H9 (cell line): ENCODE measurements at regions not wholly inside any gene's neighbourhood (a gene's known extent, or its start where the extent isn't known, plus 50 kb on each side); places are given as distances from the start of the nearest gene placed in this dataset.

ENCODE experiments used
- DNase-seq: peaks from one replicate; pipeline ENCODE4 v3.0.0-alpha.2; 2017
- H2AFZ ChIP-seq: one replicate; pipeline ENCODE4 v1.6.1; 2013; ENCODE audit warnings: mild to moderate bottlenecking, low read length, control low read depth, moderate library complexity
- H2AK5ac ChIP-seq: 2 replicates; pipeline ENCODE4 v1.6.1; 2013; ENCODE audit warnings: low read length, control low read depth, mixed read lengths; ENCODE audit not compliant: insufficient read length
- H2BK120ac ChIP-seq: one replicate; pipeline ENCODE4 v1.6.1; 2013; ENCODE audit warnings: low read depth, mild to moderate bottlenecking, low read length, control low read depth, inconsistent platforms; ENCODE audit not compliant: poor library complexity, severe bottlenecking
- H2BK12ac ChIP-seq: 2 replicates; pipeline ENCODE4 v1.6.1; 2013; ENCODE audit warnings: low read length, control low read depth, mixed read lengths, low read depth; ENCODE audit not compliant: insufficient read length
- H2BK15ac ChIP-seq: 2 replicates; pipeline ENCODE4 v1.6.1; 2013; ENCODE audit warnings: low read depth, low read length, control low read depth
- H2BK20ac ChIP-seq: one replicate; pipeline ENCODE4 v1.6.1; 2013; ENCODE audit warnings: low read depth, mild to moderate bottlenecking, low read length, control low read depth, inconsistent platforms; ENCODE audit not compliant: poor library complexity, severe bottlenecking
- H2BK5ac ChIP-seq: 2 replicates; pipeline ENCODE4 v1.6.1; 2013; ENCODE audit warnings: low read length, control low read depth, mixed read lengths; ENCODE audit not compliant: insufficient read length
- H3K14ac ChIP-seq: 2 replicates; pipeline ENCODE4 v1.6.1; 2013; ENCODE audit warnings: low read length, control low read depth; ENCODE audit not compliant: insufficient read depth
- H3K18ac ChIP-seq: 2 replicates; pipeline ENCODE4 v1.6.1; 2013; ENCODE audit warnings: low read depth, mild to moderate bottlenecking, mixed read lengths, low read length, control low read depth; ENCODE audit not compliant: insufficient read length
- H3K23ac ChIP-seq: 2 replicates; pipeline ENCODE4 v1.6.1; 2013; ENCODE audit warnings: low read length, control low read depth, mixed read lengths, low read depth; ENCODE audit not compliant: insufficient read length
- H3K23me2 ChIP-seq: 2 replicates; pipeline ENCODE4 v1.6.1; 2013; ENCODE audit warnings: low read depth, mild to moderate bottlenecking, mixed read lengths, low read length, control low read depth; ENCODE audit not compliant: insufficient read length, poor library complexity, severe bottlenecking
- H3K27ac ChIP-seq: 2 replicates; pipeline ENCODE4 v1.5.1; 2013; ENCODE audit warnings: low read length, control low read depth, mixed read lengths, low read depth; ENCODE audit not compliant: insufficient read length
- H3K27me3 ChIP-seq: 2 replicates; pipeline ENCODE4 v1.6.1; 2013; ENCODE audit warnings: low read length, control low read depth, inconsistent platforms; ENCODE audit not compliant: insufficient read depth
- H3K4ac ChIP-seq: 2 replicates; pipeline ENCODE4 v1.6.1; 2013; ENCODE audit warnings: low read depth, mild to moderate bottlenecking, control low read depth, inconsistent platforms, low read length, moderate library complexity
- H3K4me1 ChIP-seq: 2 replicates; pipeline ENCODE4 v1.6.1; 2013; ENCODE audit warnings: low read length, control low read depth, inconsistent platforms; ENCODE audit not compliant: insufficient read depth
- H3K4me2 ChIP-seq: 2 replicates; pipeline ENCODE4 v1.6.1; 2013; ENCODE audit warnings: low read length, control low read depth, mixed read lengths; ENCODE audit not compliant: insufficient read length, insufficient read depth
- H3K56ac ChIP-seq: 2 replicates; pipeline ENCODE4 v1.6.1; 2013; ENCODE audit warnings: low read depth, mild to moderate bottlenecking, mixed read lengths, low read length, control low read depth; ENCODE audit not compliant: insufficient read length
- H3K79me1 ChIP-seq: 2 replicates; pipeline ENCODE4 v1.6.1; 2013; ENCODE audit warnings: low read depth, mild to moderate bottlenecking, moderate library complexity, low read length, control low read depth, inconsistent platforms; ENCODE audit not compliant: insufficient read depth, poor library complexity, severe bottlenecking
- H3K79me2 ChIP-seq: 2 replicates; pipeline ENCODE4 v1.6.1; 2013; ENCODE audit warnings: low read length, control low read depth, inconsistent platforms; ENCODE audit not compliant: insufficient read depth
- H3K9ac ChIP-seq: 2 replicates; pipeline ENCODE4 v1.6.1; 2013; ENCODE audit warnings: low read length, control low read depth, mixed read lengths; ENCODE audit not compliant: insufficient read length; ENCODE audit errors: extremely low read depth
- H3K9me3 ChIP-seq: one replicate; pipeline ENCODE4 v1.6.1; 2013; ENCODE audit warnings: low read depth, low read length, inconsistent platforms; ENCODE audit not compliant: control insufficient read depth
- H3T11ph ChIP-seq: one replicate; pipeline ENCODE4 v1.6.1; 2013; ENCODE audit warnings: mild to moderate bottlenecking, low read length, control low read depth, inconsistent platforms
- H4K20me1 ChIP-seq: one replicate; pipeline ENCODE4 v1.6.1; 2013; ENCODE audit not compliant: control insufficient read depth, insufficient read length, insufficient read depth
- H4K5ac ChIP-seq: 2 replicates; pipeline ENCODE4 v1.6.1; 2013; ENCODE audit warnings: low read depth, mild to moderate bottlenecking, mixed read lengths, low read length, control low read depth; ENCODE audit not compliant: insufficient read length
- H4K8ac ChIP-seq: replicated peaks from 2 replicates; pipeline ENCODE4 v1.6.1; 2013; ENCODE audit warnings: low read length, control low read depth, mixed read lengths, low read depth; ENCODE audit not compliant: insufficient read length
- H4K91ac ChIP-seq: 2 replicates; pipeline ENCODE4 v1.6.1; 2013; ENCODE audit warnings: low read depth, mild to moderate bottlenecking, moderate library complexity, mixed read lengths, low read length, control low read depth; ENCODE audit not compliant: insufficient read length
- H3K27ac Mint-ChIP-seq, 3 experiments: 2 replicates in 2 of 3; 3 replicates in 1 of 3; pipeline ENCODE4 v1.8.0; 2020 to 2021; ENCODE audit warnings: mixed read lengths in 3 of 3, mild to moderate bottlenecking in 1 of 3, moderate library complexity in 1 of 3
- H3K27me3 Mint-ChIP-seq: 2 replicates; pipeline ENCODE4 v1.8.0; 2021; ENCODE audit warnings: low read depth, mild to moderate bottlenecking, moderate library complexity, mixed read lengths
- H3K36me3 Mint-ChIP-seq, 3 experiments: 2 replicates in 2 of 3; 3 replicates in 1 of 3; pipeline ENCODE4 v1.8.0; 2020 to 2021; ENCODE audit warnings: low read depth in 3 of 3, mixed read lengths in 3 of 3; ENCODE audit not compliant: insufficient read depth in 1 of 3
- H3K4me1 Mint-ChIP-seq, 2 experiments: 2 replicates each; pipeline ENCODE4 v1.8.0; 2020; ENCODE audit warnings: mixed read lengths in 2 of 2
- H3K4me3 Mint-ChIP-seq, 2 experiments: 2 replicates in 1 of 2; 3 replicates in 1 of 2; pipeline ENCODE4 v1.8.0; 2020 to 2021; ENCODE audit warnings: mild to moderate bottlenecking in 2 of 2, mixed read lengths in 2 of 2, moderate library complexity in 1 of 2
- H3K9me3 Mint-ChIP-seq, 2 experiments: 2 replicates in 1 of 2; 3 replicates in 1 of 2; pipeline ENCODE4 v1.8.0; 2020; ENCODE audit warnings: mild to moderate bottlenecking in 2 of 2, mixed read lengths in 2 of 2, moderate library complexity in 1 of 2
- CTCF ChIP-seq: fragments of 200-600 bp; sonication (generic); conservative IDR thresholded peaks from 3 replicates; pipeline ENCODE4 v1.8.0; 2021; ENCODE audit warnings: antibody characterized with exemption, mild to moderate bottlenecking
- WGBS: extraction: QIAGEN DNeasy Blood & Tissue Kit; methylation state at CpG from one replicate; pipeline ENCODE4 v1.1.7; 2013; ENCODE audit warnings: missing lambda C conversion rate, low lambda C conversion rate, mixed read lengths; ENCODE audit not compliant: insufficient read length; ENCODE audit errors: extremely low coverage; 5-methylcytosine and 5-hydroxymethylcytosine counted together

GRCh38 chr4:66872661-66873060, 672.6 kb downstream of the CENPC start:
- no peak for DNase-seq
- Histone ChIP-seq H2BK15ac (no peak overlapping the region), H2BK5ac (no peak overlapping the region), H4K8ac (no peak overlapping the region), H3K79me2 (no peaks in the 10 kb centered on the region), H3K9me3 (no peaks in the 10 kb centered on the region), H4K20me1 (no peaks in the 10 kb centered on the region), H4K5ac (no peak overlapping the region), H2AK5ac (no peak overlapping the region), H2BK120ac (no peak overlapping the region), H3K56ac (no peak overlapping the region), H3K4ac (no peak overlapping the region), H2AFZ (no peak overlapping the region), H4K91ac (no peak overlapping the region), H3K27ac (no peak overlapping the region), H3K9ac (no peak overlapping the region), H2BK12ac (no peak overlapping the region), H3T11ph (no peak overlapping the region), H3K23me2 (no peaks in the 10 kb centered on the region), H3K4me1 (no peaks in the 10 kb centered on the region), H3K18ac (no peak overlapping the region), H3K23ac (no peak overlapping the region), H3K79me1 (no peaks in the 10 kb centered on the region), H3K4me2 (no peak overlapping the region), H3K14ac (no peak overlapping the region), H3K27me3 (no peaks in the 10 kb centered on the region), H2BK20ac (no peak overlapping the region)
- no peaks in the 10 kb centered on the region for H3K4me1 Mint-ChIP-seq
- no peak for TF ChIP-seq CTCF
- H3K27ac Mint-ChIP-seq = no peak overlapping the region
- no peaks in the 10 kb centered on the region; a peak in 1 of 7 replicates for H3K36me3 Mint-ChIP-seq
- peaks cover 0 to 3% of the 10 kb centered on the region in 2 experiments; a peak in 1 of 5 replicates for H3K9me3 Mint-ChIP-seq
- H3K27me3 Mint-ChIP-seq = no peaks in the 10 kb centered on the region
- no peak overlapping the region for H3K4me3 Mint-ChIP-seq
- no CpG with 5 or more reads among the region's 1 CpG for WGBS
